GM12872 (cell line): ENCODE measurements at regions not wholly inside any gene's neighbourhood (a gene's known extent, or its start where the extent isn't known, plus 50 kb on each side); places are given as distances from the start of the nearest gene placed in this dataset.

Experiments
- CTCF ChIP-seq: IDR thresholded peaks from 3 replicates; pipeline ENCODE4 v1.5.1; 2011; ENCODE audit warnings: low read depth, mild to moderate bottlenecking, low read length, moderate library complexity; ENCODE audit not compliant: insufficient read depth

DNA sequence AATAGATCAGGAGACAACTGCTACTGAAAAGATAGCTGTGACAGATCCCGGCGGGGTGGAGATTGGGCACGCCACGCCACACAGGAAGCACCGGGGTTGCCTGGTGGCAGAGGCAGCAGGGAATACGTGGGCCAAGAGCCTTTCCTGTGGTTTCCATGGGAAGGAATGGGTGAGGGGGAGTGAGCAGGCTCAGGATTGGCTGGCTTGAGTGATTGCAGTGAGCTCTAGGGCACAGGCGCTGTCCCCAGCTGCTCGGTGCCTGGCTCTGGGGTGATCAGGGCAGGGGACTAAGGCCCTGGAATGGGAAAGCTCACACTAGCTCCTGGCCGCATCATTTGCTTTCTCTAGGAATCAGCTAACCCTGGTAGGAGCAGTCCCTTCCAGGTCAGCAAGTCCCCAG lies 166.1 kb downstream of the USP12 start:
- TF ChIP-seq CTCF, result no peak

DNA sequence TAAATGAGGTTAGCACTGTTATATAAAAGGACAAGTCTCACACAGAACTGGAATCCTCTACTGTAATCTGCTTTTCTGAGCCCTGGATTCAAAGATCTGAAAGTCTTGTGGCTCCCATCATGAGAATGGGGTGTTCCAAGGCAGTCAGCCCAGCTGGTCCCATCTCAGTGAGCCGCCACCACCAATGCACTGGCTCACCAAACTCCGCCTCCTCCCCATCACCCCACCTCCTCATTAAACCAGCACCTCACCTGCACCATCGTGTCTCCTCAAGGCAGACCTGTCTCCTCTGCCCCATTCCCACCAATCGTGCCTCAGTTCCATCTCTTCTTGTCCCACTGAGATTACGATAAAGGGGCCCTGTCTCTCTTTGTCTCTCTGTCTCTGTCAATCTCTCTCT lies 166.7 kb downstream of the USP12 start:
- TF ChIP-seq CTCF, result no peak

GRCh38 chr13:27004326-27004725 lies 167.3 kb downstream of the USP12 start:
- no peak for TF ChIP-seq CTCF

GRCh38 chr13:27001705-27002104 lies 169.9 kb downstream of the USP12 start:
- TF ChIP-seq CTCF, result 0 out of 3 replicates have a peak, but pooled peaks have one; percentile 2

GRCh38 chr13:27000686-27001085 lies 170.9 kb downstream of the USP12 start:
- TF ChIP-seq CTCF, result no peak

- no peak for TF ChIP-seq CTCF
These were observed 172.1 kb downstream of the USP12 start for GRCh38 chr13:26999499-26999898.

GRCh38 chr13:26998292-26998691 lies 173.3 kb downstream of the USP12 start:
- TF ChIP-seq CTCF, result no peak
